GM21367 (cell line): ENCODE measurements at regions not wholly inside any gene's neighbourhood (a gene's known extent, or its start where the extent isn't known, plus 50 kb on each side); places are given as distances from the start of the nearest gene placed in this dataset.

ENCODE experiments used
- ATAC-seq: cut with Tn5 transposase; IDR thresholded peaks from one replicate; pipeline ENCODE4 v1.9.1; 2021; ENCODE audit not compliant: unreplicated experiment

DNA sequence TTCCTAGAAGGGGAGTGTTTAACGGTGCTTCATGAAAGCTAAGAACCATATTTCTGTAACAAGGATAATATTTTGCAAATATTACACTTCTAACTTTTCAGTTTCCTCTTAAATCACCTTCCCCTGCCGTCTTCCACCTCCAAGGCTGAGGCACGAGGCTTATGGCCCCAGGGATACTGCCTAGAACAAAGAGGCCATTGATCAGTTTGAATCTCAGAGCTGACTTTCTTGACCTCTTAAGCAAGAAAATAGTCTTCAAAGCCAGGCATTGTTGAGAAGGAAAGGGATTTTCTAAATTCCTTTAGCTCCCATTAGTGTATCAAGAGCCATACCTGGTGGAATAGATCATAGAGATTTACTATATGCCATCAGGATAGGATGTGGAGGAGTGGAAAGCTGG, 566.2 kb downstream of the BNC2 start:
- ATAC-seq, result no peak

DNA sequence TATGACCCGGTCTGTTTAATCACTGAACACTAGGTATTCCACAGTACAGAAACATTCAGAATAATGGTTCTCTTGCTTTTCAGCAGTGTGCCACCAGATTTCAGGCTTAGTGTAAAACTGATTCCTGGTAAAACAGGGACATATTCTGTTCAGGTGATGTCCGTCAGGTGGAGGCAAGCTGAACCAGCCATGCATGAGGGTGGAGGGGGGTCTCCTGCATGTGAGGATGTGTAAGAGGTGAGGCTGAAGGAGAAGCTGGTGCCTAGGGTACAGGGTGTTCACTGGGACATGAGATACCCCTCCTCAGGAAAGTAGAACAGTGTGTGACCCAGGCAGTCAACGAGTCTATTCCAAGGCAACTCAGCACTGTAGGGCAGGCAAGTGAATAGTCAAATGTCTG, 563.9 kb downstream of the BNC2 start:
- no peak for ATAC-seq

DNA sequence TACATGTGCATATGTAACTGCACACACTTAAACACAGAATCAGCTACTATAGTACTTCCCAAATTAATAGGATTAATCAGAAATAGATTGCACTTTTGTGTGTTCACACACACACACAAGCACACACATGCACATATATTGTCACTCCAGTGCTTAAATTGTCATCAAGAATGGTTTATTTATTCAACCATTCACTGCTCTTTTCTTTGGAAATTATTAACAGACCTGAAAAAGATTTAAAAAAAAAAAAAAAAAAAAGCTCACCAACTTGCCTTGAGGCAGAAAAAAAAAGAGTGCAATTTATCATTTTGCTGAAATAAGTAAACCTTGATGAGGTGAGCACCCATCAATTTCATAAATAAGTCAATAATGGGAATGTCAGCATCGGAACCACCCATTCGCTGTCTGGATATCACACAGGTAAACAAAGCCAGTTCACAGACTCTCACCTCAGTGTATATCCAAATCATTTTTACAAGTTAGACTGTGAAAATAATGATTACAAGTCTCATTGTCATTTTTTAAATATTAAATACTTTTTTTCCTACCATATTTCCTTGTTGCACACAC, 562.8 kb downstream of the BNC2 start:
- no peak for ATAC-seq

DNA sequence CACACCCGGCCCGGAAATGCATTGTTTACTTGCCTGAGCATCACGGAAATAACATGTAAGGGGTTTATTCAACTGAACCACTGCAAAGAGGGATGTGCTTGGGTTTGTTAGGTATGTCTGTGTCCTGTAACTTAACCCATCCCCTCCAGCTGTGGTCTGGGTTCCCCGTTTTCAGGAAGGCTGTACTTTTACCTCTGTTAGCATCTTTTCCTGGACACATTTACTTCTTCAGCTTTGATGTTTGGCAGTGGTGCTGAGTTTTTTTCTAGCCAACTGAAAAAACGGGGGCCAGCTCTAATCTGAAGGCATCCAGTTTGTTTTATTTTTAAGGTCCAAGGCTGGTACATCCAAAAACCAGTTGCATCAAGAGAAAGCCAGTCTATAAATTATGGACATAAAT, 561.8 kb downstream of the BNC2 start:
- no peak for ATAC-seq

DNA sequence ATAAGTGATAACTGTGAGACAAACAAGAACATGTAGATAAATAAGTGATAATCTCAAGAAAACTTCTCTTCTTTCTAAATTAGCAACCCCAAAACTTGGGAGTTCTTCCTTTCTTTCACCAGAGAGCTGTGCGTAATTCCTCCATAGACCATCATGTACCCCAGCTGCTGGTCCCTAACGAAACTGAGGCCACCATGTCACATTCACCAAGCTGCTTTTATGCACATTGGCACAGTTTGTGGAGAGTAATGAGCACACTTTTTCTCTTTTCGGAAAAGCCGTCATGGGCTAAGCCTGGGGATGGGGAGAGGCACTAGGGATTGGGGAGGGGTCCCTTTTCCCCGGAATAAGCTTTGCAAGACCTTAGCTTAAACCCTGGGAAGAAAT, 561.4 kb downstream of the BNC2 start:
- ATAC-seq, result no peak

DNA sequence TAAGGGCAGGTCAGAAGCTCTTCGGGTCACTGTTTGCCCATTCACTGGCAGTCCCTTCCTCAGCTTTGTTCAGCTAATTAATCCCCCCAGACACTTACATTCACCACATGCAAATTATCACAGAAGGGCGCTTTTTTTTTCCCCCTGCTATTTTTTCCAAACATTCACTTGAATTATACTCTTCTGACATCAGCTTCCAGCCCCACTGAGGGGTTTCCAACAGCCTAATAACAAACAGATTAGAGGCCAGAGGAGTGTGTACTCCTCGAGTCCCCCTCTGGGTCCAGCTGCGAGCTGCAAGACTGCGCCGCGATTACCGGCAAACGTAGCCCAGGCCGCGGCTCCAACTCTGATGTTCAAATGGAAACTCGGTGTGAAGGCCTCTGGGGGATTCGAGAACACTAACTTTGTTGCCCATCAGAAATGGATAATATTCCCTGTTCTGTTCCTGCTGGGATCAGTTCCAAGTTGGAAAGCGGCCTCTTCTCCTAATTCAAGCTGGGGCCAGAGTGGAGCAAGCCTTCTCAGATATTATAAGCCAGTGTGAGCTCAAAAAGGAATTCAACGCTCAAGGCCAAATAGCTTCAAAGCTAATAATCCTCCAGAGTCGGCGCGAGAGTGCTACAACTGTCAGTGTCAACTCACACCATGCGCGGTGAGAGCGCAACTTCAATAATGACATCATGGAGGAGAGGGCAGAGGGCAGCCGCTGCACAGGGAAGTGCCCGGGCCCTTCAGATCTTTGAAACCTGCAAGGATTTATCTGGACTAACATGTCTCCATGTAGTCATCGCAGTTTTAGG, 560.8 kb downstream of the BNC2 start:
- no peak for ATAC-seq

DNA sequence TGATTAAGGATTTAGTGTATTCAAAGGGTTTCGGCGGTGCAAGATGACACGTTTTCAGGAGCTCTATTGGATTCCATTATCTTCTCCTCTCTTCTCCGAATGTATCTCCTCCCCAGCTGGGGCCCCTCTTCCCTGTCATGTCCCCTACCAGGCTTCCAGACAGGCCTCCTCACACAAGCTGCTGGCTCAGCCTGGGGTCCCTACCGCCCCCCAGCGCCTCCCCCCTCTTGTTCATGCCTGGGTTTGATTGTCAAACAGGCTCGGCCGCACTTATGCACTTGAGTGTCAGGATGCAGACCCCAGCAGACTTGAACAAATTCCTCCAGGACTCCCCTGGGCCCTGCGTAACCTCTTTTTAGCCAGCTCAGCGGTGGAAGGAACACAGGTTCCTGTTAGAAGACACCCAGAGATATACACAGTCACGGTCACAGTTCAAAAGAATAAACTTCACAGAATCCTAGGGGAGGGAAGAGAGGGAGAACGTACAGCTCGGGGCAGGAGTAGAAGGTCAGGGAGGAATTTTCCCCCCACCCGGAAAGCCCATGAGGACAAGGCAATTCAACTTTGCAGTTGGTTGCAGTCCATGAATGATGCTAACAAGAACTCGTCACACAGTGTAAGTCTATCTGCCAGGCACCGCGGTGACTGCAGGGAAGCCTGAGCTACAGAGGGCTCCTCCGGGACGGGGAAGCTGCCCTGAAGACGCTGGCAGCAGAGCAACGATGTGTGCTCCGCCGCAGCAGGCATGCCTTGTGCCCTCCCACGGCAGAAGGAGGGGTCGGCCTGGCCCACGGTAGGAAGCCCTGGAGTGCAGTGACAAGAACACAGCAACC, 560.0 kb downstream of the BNC2 start:
- no peak for ATAC-seq

DNA sequence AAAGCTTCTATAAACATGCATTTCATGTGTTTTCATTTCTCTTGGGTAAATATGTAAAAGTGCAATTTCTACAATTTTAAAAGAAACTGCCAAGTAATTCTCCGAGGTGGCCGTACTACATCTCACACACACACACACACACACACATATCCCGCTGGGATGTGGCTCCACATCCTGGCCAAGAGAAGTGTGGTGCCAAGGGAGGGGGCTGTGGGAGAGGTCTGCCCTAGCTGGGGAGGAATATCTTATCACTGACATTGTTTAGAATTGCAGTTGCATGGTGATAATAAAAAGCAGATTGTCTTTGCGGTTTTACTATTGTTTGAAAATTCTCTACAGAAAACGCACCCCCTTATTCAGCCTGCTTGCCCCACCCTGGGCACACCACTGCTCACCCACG, 558.4 kb downstream of the BNC2 start:
- no peak for ATAC-seq

DNA sequence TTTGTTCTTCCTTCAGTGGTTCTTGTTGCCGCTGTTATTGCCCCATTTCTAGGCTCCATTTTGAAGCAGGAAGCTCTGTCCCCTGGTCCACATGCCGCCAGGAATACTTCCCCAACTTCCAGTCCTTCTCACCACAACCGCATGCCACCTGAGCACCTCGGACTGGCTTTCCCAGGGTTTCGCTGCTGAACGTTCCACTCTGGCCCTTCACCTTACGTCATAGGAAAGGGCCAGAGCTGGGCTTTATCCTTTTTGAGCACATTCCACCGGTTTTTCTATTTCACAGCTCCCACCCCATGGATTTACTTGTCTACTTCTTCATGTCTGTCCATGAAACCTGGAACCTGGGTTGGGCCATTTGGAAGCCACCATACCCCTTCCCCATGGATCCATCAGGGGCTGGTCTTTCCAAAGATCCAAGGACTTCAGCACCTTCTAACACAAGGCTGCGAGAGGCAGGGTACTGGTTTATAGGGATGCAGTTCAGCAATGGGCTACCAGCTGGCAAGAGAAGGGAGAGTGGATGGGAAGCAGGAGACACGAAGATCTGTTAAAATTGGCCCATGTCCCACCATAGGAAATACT, 557.4 kb downstream of the BNC2 start:
- ATAC-seq, result no peak

DNA sequence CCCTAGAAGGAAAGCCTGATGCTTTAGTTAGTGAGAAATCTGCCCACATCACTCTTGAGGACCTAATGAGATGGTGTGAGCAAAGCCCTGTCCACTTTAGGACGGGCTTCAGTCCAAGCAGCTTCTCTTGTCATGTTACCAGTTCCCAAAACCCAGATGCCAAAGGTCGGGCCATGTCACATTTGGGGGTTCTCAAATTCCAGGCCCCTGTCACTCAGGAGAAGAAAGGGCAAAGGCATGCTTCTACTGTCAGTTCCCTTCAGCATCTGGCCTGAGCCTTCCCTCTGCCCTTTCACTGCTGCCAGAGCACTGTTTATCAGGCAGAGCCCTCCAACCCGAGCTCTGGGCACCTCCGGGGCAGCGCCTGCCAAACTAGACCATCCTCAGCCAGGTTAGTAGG, 556.0 kb downstream of the BNC2 start:
- no peak for ATAC-seq

DNA sequence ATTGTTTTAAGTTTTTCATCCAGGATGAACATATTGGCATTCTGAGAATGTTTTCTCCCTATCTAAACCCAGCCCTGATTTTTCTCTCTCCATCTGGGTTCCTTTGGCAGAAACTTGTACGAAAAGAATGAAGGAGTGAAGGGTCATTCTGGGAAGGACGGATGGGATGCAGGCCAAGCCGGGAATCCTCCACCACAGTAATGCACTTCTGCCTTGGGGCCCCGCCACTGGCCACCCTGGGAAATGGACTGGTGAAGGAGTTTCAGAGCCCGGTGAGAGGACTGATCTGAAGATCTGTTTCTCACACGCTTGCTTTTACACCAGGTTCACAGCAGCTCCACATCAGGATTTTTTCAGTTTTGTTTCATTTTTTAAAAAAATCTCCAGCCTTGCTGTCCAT, 554.8 kb downstream of the BNC2 start:
- ATAC-seq, result no peak

DNA sequence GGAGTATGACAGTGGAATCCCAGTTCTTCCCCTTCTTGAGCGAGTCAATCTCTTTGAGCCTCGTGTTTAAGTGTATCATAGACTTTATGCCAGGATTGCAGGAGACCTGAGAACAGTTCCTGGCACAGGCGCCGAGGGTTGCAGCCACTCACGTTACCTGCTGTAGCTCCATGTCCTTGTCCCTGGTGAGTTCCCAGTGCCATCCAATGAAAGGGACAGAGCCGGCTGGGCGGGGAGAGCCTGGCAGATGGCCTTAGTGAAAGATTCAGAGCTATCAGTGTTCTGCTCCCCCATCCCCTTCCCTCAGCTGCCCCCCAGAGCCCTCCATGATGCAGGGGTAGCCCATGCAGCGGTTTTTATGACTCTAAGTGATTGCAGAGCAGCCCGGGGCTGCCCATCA, 554.0 kb downstream of the BNC2 start:
- no peak for ATAC-seq

DNA sequence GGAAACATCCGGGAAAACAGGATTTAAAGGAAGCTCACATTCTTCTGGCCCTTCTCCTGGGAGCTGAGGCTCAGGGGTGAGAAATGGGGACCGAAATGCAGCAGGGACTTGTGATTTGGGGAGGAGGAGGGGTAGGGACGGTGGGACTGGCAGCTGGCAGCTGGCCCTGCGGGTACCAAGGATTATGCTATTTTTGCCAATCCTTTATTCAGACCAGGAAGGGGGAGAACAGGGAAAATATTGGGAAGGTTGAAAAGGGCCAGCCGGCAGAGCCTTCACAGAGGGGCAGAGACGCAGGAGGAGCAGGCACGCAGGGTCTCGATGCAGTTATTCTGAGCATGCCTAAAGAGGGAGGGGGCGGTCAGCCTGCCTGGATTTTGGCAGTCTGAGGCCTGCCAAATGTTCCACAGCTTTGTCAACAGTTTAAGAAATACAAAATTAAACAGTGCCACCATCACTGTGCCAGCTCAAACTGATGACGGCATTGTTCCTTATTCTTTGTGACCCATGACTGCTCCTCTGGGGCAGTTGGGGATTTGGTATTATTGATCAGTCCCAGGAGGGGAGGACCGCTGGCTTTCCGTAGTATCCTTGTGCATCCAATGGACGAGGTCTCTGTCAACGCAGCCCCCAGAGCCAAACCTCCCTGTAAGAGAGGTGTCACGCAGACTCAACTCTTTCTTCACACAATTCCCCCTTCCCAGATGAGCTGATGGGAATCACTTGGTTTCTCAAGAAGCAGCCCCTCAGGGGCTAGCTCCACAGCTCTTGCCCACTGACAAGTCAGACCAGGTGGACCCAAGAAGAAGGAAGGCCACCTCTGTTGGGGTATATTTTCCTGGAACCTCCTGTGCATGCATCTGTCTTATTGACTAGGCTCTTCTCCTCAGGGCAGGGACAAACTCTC, 553.3 kb downstream of the BNC2 start:
- ATAC-seq, result no peak

DNA sequence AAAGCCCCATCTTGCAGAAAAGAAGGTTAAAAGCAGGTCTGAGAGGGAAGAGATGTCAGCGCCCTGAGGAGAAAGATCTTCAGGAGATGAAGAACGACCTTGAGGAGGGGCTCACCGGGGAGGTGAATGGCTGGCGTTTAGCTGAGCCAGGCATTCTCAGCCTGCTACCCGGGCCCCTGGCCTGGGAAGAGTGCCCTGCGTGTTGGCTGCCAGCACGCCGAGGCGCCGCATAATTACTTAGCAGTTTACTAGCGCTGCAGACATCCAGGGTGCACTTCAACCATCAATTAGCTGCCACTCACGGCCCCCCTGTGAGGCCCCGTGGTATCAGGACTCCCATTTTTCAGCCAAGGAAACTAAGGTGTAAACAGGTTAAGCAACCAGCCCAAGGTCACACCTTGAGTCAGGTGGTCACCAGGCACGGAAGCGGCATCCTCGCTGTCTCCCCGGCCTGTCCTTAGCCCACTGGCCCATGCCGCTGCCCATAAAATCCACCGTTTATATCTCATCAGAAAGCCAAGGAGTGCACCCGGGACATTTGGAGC, 551.9 kb downstream of the BNC2 start:
- no peak for ATAC-seq

DNA sequence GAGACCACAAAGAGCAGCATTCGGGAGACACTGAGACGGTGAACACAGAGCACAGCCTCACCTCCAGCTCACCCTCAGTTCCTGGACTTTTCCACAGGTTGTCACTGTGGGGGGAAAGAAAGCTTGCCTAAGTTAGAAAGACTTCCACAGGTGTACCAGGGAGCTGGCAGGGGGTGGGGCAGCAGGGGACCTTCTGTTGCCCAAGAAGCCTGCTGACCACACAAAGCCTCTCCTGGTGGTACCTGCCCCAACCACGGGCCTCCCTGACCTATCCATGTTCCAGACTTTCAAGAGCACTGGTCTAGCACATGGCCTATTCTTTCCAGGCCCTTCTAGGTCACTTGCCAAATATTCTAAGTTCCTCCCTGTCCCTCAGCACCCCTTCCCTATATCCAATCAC, 550.8 kb downstream of the BNC2 start:
- no peak for ATAC-seq

DNA sequence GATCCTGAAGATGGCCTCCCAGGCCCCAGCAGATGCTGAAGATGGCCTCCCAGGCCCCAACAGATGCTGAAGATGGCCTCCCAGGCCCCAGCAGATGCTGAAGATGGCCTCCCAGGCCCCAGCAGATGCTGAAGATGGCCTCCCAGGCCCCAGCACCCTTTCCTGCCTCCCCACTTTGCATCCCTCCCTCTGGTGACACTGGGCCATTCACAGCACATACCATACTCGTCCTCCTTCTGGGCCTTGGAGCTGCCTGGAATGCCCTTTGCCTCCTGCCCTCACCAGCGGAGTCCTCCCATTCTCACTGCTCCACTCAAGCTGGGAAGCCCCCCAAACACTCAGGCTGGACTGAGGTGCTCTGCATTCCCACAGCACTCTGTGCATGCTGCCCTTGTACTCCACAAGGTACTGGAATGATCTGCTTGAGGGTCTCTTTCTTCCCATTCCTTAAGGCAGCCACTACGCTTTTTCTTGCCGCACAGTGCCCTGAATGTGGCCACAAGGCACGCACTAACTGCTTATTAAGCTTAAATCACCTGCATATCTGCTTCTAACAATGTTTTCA, 550.0 kb downstream of the BNC2 start:
- no peak for ATAC-seq

DNA sequence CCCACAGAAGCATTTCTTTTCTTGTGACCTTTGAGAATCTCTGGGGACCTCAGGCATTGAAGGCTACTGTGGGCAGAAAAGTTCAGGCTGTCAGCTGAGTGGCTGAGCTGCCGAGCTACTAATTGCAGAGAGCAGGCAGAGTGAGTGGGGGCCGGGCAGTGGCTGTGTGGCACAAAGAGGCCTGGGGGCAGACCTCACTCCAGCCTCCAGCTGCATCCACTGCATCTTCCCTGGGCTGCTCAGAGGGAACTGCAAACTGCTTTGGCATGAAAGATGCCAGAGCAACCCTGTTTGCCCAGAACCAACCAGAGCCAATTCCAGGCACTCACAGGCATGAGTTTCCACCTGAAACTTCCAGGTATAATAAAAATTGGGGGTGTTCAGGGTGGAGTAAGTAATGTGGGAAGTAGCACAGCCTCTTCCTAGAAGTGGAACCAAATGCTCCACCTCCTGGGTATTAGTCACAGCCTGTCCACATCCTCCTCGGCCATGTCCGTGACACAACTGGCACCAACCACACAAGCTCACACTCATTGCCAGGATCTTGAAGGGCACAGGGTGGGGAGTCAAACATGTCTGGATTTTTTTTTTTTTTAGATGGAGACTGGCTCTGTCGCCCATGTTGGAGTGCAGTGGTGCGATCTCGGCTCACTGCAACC, 548.9 kb downstream of the BNC2 start:
- no peak for ATAC-seq

DNA sequence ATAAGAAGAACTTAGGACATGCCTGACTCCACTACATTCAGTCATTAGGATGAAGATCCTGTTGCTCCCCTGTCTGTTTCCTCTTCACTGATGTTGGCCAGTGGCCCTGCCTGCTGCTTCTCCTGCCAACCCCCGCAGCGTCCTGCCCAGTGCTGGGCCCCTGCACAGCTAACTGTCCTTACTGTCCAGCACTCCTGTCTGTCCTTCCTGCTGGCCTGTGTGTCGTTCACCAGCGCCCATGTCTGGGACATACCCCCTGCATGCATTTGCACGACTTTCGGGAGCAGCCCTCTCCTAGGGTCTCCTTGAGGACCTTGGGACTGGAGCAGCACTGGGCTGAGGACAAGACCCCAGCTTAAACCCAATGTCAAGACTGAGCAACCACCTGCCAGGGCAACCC, 547.6 kb downstream of the BNC2 start:
- ATAC-seq, result no peak

DNA sequence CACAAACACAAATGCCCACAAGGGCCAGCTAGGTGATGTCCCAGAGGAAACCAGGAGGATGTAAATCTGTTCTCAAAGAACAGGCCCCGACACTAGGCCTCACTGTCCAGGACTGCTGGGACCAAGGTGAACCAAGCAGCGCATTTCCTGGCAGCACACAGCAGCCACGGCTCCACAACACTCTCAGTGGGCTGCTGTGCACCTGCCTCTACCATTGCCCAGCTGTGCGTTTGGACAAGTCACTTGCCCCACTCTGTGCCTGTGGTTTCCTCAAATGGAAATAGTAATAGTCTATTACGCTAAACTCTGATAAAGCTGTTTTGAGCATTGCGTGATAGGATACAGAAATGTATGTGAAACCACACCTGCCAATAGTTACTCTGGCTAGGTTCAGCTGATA, 544.5 kb downstream of the BNC2 start:
- ATAC-seq, result no peak

DNA sequence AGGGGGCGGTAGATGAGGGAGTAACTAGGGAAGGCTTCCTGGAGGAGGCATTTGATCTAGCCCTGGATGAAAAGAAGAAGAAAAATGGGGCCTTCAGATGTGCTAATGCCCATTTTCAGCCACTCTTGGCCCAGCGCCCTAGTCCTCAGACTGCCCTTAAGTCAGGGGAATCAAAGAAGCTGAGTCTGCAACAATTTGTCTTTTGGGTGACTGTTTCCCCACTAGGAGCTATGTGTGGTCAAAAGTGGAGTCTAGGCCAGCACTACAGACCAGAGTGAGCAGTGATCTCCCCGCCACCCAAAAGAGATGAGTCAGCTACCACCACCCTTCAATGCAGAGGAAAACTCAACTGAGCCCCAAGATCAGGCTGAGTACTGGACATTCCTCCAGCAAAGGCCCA, 542.1 kb downstream of the BNC2 start:
- no peak for ATAC-seq
